ENCODE measurements at regions not wholly inside any gene's neighbourhood (a gene's known extent, or its start where the extent isn't known, plus 50 kb on each side); places are given as distances from the start of the nearest gene placed in this dataset.

GRCh38 chr3:166461626-166462025, 624.4 kb upstream of the BCHE start:
- TF ChIP-seq EZH2phosphoT487 (IDR thresholded peaks at IDR 0.05) = no peak
- TF ChIP-seq, protein P1, sequence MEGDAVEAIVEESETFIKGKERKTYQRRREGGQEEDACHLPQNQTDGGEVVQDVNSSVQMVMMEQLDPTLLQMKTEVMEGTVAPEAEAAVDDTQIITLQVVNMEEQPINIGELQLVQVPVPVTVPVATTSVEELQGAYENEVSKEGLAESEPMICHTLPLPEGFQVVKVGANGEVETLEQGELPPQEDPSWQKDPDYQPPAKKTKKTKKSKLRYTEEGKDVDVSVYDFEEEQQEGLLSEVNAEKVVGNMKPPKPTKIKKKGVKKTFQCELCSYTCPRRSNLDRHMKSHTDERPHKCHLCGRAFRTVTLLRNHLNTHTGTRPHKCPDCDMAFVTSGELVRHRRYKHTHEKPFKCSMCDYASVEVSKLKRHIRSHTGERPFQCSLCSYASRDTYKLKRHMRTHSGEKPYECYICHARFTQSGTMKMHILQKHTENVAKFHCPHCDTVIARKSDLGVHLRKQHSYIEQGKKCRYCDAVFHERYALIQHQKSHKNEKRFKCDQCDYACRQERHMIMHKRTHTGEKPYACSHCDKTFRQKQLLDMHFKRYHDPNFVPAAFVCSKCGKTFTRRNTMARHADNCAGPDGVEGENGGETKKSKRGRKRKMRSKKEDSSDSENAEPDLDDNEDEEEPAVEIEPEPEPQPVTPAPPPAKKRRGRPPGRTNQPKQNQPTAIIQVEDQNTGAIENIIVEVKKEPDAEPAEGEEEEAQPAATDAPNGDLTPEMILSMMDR (IDR thresholded peaks at IDR 0.05) = no peak
- TF ChIP-seq EZH2 (IDR thresholded peaks at IDR 0.05) = no peak
- no peaks in the 10 kb centered on the region for H3F3A ChIP-seq (ENCODE audit: low read depth)
- no peak overlapping the region for H3K4me2 ChIP-seq
- no peaks in the 10 kb centered on the region for H3K4me1 Mint-ChIP-seq
- no peaks in the 10 kb centered on the region for H3K27me3 Mint-ChIP-seq (ENCODE audit: insufficient read depth, low read depth)
- no peaks in the 10 kb centered on the region for H4K20me1 ChIP-seq (ENCODE audit: low read depth)
- H3K79me2 ChIP-seq (ENCODE audit: low read depth) = no peaks in the 10 kb centered on the region
- no peaks in the 10 kb centered on the region for H3K9me3 Mint-ChIP-seq
- no peak for DNase-seq (ENCODE audit: low spot score)
- no peaks in the 10 kb centered on the region for H3K27me3 ChIP-seq
- H3K4me3 ChIP-seq = no peak overlapping the region
- H3K27ac ChIP-seq = no peak overlapping the region
- no peaks in the 10 kb centered on the region for H3K36me3 Mint-ChIP-seq
- no peak overlapping the region for H3K9ac ChIP-seq
- no peaks in the 10 kb centered on the region for H3K4me1 ChIP-seq
- no peak overlapping the region for H2AFZ ChIP-seq (replicated peaks)
- no peak overlapping the region for H3K4me3 Mint-ChIP-seq
- no peak overlapping the region for H3K27ac Mint-ChIP-seq
- no peaks in the 10 kb centered on the region for H3K36me3 ChIP-seq
- H3K9me3 ChIP-seq (ENCODE audit: low read depth) = no peaks in the 10 kb centered on the region

DNA sequence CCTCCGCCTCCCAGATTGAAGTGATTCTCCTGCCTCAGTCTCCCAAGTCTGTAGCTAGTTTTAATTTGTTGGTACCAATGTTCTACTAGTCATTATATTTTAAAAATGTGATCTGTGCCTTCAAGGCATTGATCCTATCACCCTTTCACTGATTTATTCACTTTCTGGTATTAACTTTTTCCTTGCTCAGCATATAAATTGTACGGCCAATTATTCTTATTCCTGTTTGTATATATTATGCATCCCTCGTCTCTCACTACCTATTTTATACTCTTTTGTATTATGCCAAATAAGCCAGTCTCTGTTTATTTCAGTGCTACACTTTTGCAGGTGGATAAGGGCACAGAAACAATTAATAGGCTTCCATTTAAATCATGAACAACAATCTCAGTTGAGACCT, 620.2 kb upstream of the BCHE start:
- Mint-ChIP-seq H3K4me1 (no peaks in the 10 kb centered on the region), H3K27ac (no peak overlapping the region), H3K36me3 (no peaks in the 10 kb centered on the region), H3K4me3 (no peak overlapping the region), H3K27me3 (ENCODE audit: insufficient read depth, low read depth) (no peaks in the 10 kb centered on the region), H3K9me3 (no peaks in the 10 kb centered on the region)
- Histone ChIP-seq H3K9me3 (ENCODE audit: low read depth) (no peaks in the 10 kb centered on the region), H3K36me3 (no peaks in the 10 kb centered on the region), H3K27ac (no peak overlapping the region), H3K4me2 (no peak overlapping the region), H3K9ac (no peak overlapping the region), H4K20me1 (ENCODE audit: low read depth) (no peaks in the 10 kb centered on the region), H3K4me1 (no peaks in the 10 kb centered on the region), H3K27me3 (no peaks in the 10 kb centered on the region), H3K4me3 (no peak overlapping the region), H3F3A (ENCODE audit: low read depth) (no peaks in the 10 kb centered on the region), H3K79me2 (ENCODE audit: low read depth) (no peaks in the 10 kb centered on the region), H2AFZ (replicated peaks) (no peak overlapping the region)
- TF ChIP-seq, protein P1 (IDR thresholded peaks at IDR 0.05) = no peak
- TF ChIP-seq EZH2phosphoT487 (IDR thresholded peaks at IDR 0.05) = no peak
- no peak for TF ChIP-seq EZH2 (IDR thresholded peaks at IDR 0.05)
- no peak for DNase-seq (ENCODE audit: low spot score)

DNA sequence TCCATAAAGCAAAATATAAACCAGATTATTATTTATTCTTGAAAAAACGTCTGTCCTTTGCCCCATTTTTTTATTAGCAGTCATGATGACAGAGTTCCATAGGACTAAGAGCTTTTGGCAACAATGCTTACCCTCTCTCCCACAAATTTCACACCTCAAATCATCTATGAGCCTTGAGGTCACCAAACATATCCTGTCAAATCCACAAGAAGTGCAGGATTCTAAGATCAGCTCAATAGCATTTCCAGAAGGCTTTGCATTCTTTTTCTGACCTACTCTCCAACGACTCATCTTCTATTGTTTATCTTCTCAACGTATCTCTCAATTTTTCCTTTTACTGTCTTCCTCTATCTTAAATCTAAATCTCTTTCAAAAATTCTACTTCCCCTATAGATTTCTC, 619.1 kb upstream of the BCHE start:
- no peak overlapping the region for H3K4me2 ChIP-seq
- H3K9ac ChIP-seq = no peak overlapping the region

More for the DNA sequence above, 619.1 kb upstream of the BCHE start:
- H3K27me3 ChIP-seq = no peaks in the 10 kb centered on the region
- no peaks in the 10 kb centered on the region for H3K4me1 Mint-ChIP-seq
- H3F3A ChIP-seq (ENCODE audit: low read depth) = no peaks in the 10 kb centered on the region
- no peaks in the 10 kb centered on the region for H3K4me1 ChIP-seq
- no peaks in the 10 kb centered on the region for H3K79me2 ChIP-seq (ENCODE audit: low read depth)
- DNase-seq (ENCODE audit: low spot score) = no peak
- no peaks in the 10 kb centered on the region for H3K36me3 ChIP-seq
- no peaks in the 10 kb centered on the region for H3K9me3 Mint-ChIP-seq
- H4K20me1 ChIP-seq (ENCODE audit: low read depth) = no peaks in the 10 kb centered on the region
- H2AFZ ChIP-seq (replicated peaks) = no peak overlapping the region
- no peaks in the 10 kb centered on the region for H3K27me3 Mint-ChIP-seq (ENCODE audit: insufficient read depth, low read depth)
- H3K36me3 Mint-ChIP-seq = no peaks in the 10 kb centered on the region
- H3K27ac ChIP-seq = no peak overlapping the region
- H3K9me3 ChIP-seq (ENCODE audit: low read depth) = no peaks in the 10 kb centered on the region
- H3K27ac Mint-ChIP-seq = no peak overlapping the region
- H3K4me3 Mint-ChIP-seq = no peak overlapping the region
- TF ChIP-seq EZH2 (IDR thresholded peaks at IDR 0.05) = no peak
- no peak for TF ChIP-seq EZH2phosphoT487 (IDR thresholded peaks at IDR 0.05)
- TF ChIP-seq, protein P1 (IDR thresholded peaks at IDR 0.05) = no peak
- no peak overlapping the region for H3K4me3 ChIP-seq
